LHCN-M2 (cell line): ENCODE measurements at regions not wholly inside any gene's neighbourhood (a gene's known extent, or its start where the extent isn't known, plus 50 kb on each side); places are given as distances from the start of the nearest gene placed in this dataset.

Experiments used
- DNase-seq: peaks from one replicate; pipeline ENCODE4 v3.0.0-alpha.2; 2012; ENCODE audit warnings: low read depth

- DNase-seq, result no peak
Measured at GRCh38 chr11:71356904-71357303, 91.3 kb downstream of the DHCR7 start.

- no peak for DNase-seq
Measured at GRCh38 chr11:71356280-71356876, 91.8 kb downstream of the DHCR7 start.

GRCh38 chr11:71355281-71355680 lies 92.9 kb downstream of the DHCR7 start:
- DNase-seq, result peak; percentile 58

- DNase-seq, result peak; percentile 38
Measured at GRCh38 chr11:71354394-71355105, 93.6 kb downstream of the DHCR7 start.

GRCh38 chr11:71352748-71353147 lies 95.4 kb downstream of the DHCR7 start:
- DNase-seq, result no peak

GRCh38 chr11:71352226-71352625 lies 96.0 kb downstream of the DHCR7 start:
- no peak for DNase-seq

- no peak for DNase-seq
Measured at GRCh38 chr11:71349627-71350026, 97.2 kb upstream of the SHANK2 start.

GRCh38 chr11:71343828-71344400 lies 91.5 kb upstream of the SHANK2 start:
- no peak for DNase-seq

- peak; percentile 27 for DNase-seq
Measured at GRCh38 chr11:71342951-71343827, 90.8 kb upstream of the SHANK2 start.

- peak; percentile 38 for DNase-seq
Measured at GRCh38 chr11:71342116-71342515, 89.7 kb upstream of the SHANK2 start.

GRCh38 chr11:71341596-71341995 lies 89.2 kb upstream of the SHANK2 start:
- DNase-seq, result no peak

GRCh38 chr11:71341173-71341572 lies 88.8 kb upstream of the SHANK2 start:
- no peak for DNase-seq

GRCh38 chr11:71340086-71340606 lies 87.8 kb upstream of the SHANK2 start:
- no peak for DNase-seq

GRCh38 chr11:71339396-71339881 lies 87.1 kb upstream of the SHANK2 start:
- no peak for DNase-seq

- no peak for DNase-seq
Measured at GRCh38 chr11:71338801-71339395, 86.5 kb upstream of the SHANK2 start.

GRCh38 chr11:71336996-71337754 lies 84.8 kb upstream of the SHANK2 start:
- DNase-seq, result no peak

- peak; percentile 20 for DNase-seq
Measured at GRCh38 chr11:71336176-71336995, 84.0 kb upstream of the SHANK2 start.

- no peak for DNase-seq
Measured at GRCh38 chr11:71335371-71335770, 83.0 kb upstream of the SHANK2 start.

- DNase-seq, result no peak
Measured at GRCh38 chr11:71334191-71334590, 81.8 kb upstream of the SHANK2 start.

GRCh38 chr11:71333473-71333872 lies 81.1 kb upstream of the SHANK2 start:
- DNase-seq, result no peak
